SIG-M5 treated with dmso at 0.1 percent for 504 hours (cell line): ENCODE measurements at regions not wholly inside any gene's neighbourhood (a gene's known extent, or its start where the extent isn't known, plus 50 kb on each side); places are given as distances from the start of the nearest gene placed in this dataset.

Experiments
- DNase-seq: peaks from one replicate; lab custom pipeline; 2025; ENCODE audit not compliant: unreplicated experiment; lab: John Stamatoyannopoulos, UW

GRCh38 chr11:119798656-119799055 is 69.7 kb upstream of the NECTIN1 start:
- DNase-seq = no peak

GRCh38 chr11:119797736-119798135 is 68.7 kb upstream of the NECTIN1 start:
- no peak for DNase-seq

- DNase-seq = no peak
These were observed 68.2 kb upstream of the NECTIN1 start for GRCh38 chr11:119797123-119797611.

- DNase-seq = no peak
These were observed 67.5 kb upstream of the NECTIN1 start for GRCh38 chr11:119796363-119797060.

- no peak for DNase-seq
These were observed 66.7 kb upstream of the NECTIN1 start for GRCh38 chr11:119795690-119796089.

- DNase-seq = no peak
These were observed 66.2 kb upstream of the NECTIN1 start for GRCh38 chr11:119795231-119795630.

- DNase-seq = no peak
These were observed 65.8 kb upstream of the NECTIN1 start for GRCh38 chr11:119794756-119795155.

GRCh38 chr11:119794141-119794665 is 65.2 kb upstream of the NECTIN1 start:
- DNase-seq = no peak

- no peak for DNase-seq
These were observed 64.5 kb upstream of the NECTIN1 start for GRCh38 chr11:119793335-119793984.

- no peak for DNase-seq
These were observed 62.7 kb upstream of the NECTIN1 start for GRCh38 chr11:119791701-119792151.

GRCh38 chr11:119791047-119791446 is 62.0 kb upstream of the NECTIN1 start:
- no peak for DNase-seq

GRCh38 chr11:119790476-119790875 is 61.5 kb upstream of the NECTIN1 start:
- no peak for DNase-seq

GRCh38 chr11:119789766-119790407 is 60.9 kb upstream of the NECTIN1 start:
- DNase-seq = no peak

- no peak for DNase-seq
These were observed 60.0 kb upstream of the NECTIN1 start for GRCh38 chr11:119788911-119789560.

GRCh38 chr11:119788096-119788883 is 59.3 kb upstream of the NECTIN1 start:
- no peak for DNase-seq

GRCh38 chr11:119787074-119787461 is 58.1 kb upstream of the NECTIN1 start:
- DNase-seq = no peak

GRCh38 chr11:119786431-119787073 is 57.6 kb upstream of the NECTIN1 start:
- no peak for DNase-seq

GRCh38 chr11:119785131-119785530 is 56.1 kb upstream of the NECTIN1 start:
- no peak for DNase-seq

GRCh38 chr11:119784421-119784820 is 55.4 kb upstream of the NECTIN1 start:
- no peak for DNase-seq
